K562 (cell line): ENCODE measurements at regions not wholly inside any gene's neighbourhood (a gene's known extent, or its start where the extent isn't known, plus 50 kb on each side); places are given as distances from the start of the nearest gene placed in this dataset.

Source experiments
- ATAC-seq: fragments of 200-7000 bp; cut with Tn5 transposase; 3 replicates; pipeline ENCODE4 v1.9.1; 2020; ENCODE audit warnings: moderate library complexity
- BruUV-seq: library from RNA; stranded (reverse); fragments of 400-500 nt; replicated peaks from 2 replicates; lab custom pipeline; 2021; lab: Mats Ljungman, UMichigan
- CTCF ChIA-PET: fragments of 300-600 bp; formaldehyde crosslinking; extraction: SDS; loops from one replicate; lab custom pipeline; 2021; ENCODE audit warnings: low intra/inter-chr PET ratio; lab: Yijun Ruan, JAX
- POLR2A ChIA-PET: fragments of 300-600, 350-650 bp; sonication (Branson Sonifier 250); formaldehyde crosslinking; extraction: SDS; loops from one replicate; lab custom pipeline; 2021; ENCODE audit warnings: antibody characterized with exemption, inconsistent platforms; lab: Yijun Ruan, JAX
- DNase-seq, 4 experiments: peaks; one replicate each; pipeline versions ENCODE4 v3.0.0 to v3.0.0-alpha.2; 2011 to 2018; ENCODE audit warnings: low spot score in 3 of 4, mixed read lengths in 3 of 4; ENCODE audit errors: extremely low read depth in 1 of 4
- FAIRE-seq: peaks from 2 replicates; lab custom pipeline; 2011; peaks lifted over from hg19 to GRCh38; lab: Jason Lieb, UNC
- H2AFZ ChIP-seq: 2 replicates; pipeline ENCODE4 v1.6.0; 2011; ENCODE audit warnings: low read depth, low read length, control low read depth, inconsistent platforms
- H3K27ac ChIP-seq: fragments of 200-600 bp; 3 replicates; pipeline ENCODE4 v1.8.0; 2011; ENCODE audit warnings: low read depth, mild to moderate bottlenecking, control low read depth, inconsistent platforms, low read length, moderate library complexity, mixed read lengths; ENCODE audit errors: extremely low read depth
- H3K27me3 ChIP-seq, 2 experiments: fragments of 300-600 bp in 1 of 2; 2 replicates in 1 of 2; 3 replicates in 1 of 2; pipeline versions ENCODE4 v1.6.0 to v1.8.0; 2011; ENCODE audit warnings: inconsistent platforms in 2 of 2, low read length in 2 of 2, mild to moderate bottlenecking in 1 of 2, mixed read lengths in 1 of 2, moderate library complexity in 1 of 2; ENCODE audit not compliant: control insufficient read depth in 2 of 2, insufficient read depth in 2 of 2
- H3K36me3 ChIP-seq: fragments of 300-600 bp; 3 replicates; pipeline ENCODE4 v1.8.0; 2011; ENCODE audit warnings: mild to moderate bottlenecking, low read length, inconsistent platforms; ENCODE audit not compliant: control insufficient read depth, insufficient read depth
- H3K4me1 ChIP-seq, 2 experiments: fragments of 200-600 bp in 1 of 2; replicated peaks in 1 of 2; 2 replicates in 1 of 2; 3 replicates in 1 of 2; pipeline versions ENCODE4 v1.5.1 to v1.8.0; 2011; ENCODE audit warnings: inconsistent platforms in 2 of 2, low read length in 2 of 2, mild to moderate bottlenecking in 1 of 2, mixed read lengths in 1 of 2, moderate library complexity in 1 of 2; ENCODE audit not compliant: control insufficient read depth in 2 of 2, insufficient read depth in 2 of 2
- H3K4me2 ChIP-seq: 2 replicates; pipeline ENCODE4 v1.6.1; 2011; ENCODE audit warnings: low read length, control low read depth, inconsistent platforms, mixed read lengths; ENCODE audit not compliant: insufficient read depth
- H3K4me3 ChIP-seq: fragments of 200-600 bp; sonication (generic), shearing (Covaris generic); 2 replicates; pipeline ENCODE4 v1.5.1; 2016; ENCODE audit warnings: control low read depth, inconsistent platforms
- H3K79me2 ChIP-seq: fragments of 200-600 bp; 3 replicates; pipeline ENCODE4 v1.8.0; 2011; ENCODE audit warnings: low read length, inconsistent platforms; ENCODE audit not compliant: control insufficient read depth, insufficient read depth
- H3K9ac ChIP-seq, 2 experiments: 2 replicates each; pipeline versions ENCODE4 v1.6.0 to v1.6.1; 2011; ENCODE audit warnings: low read depth in 2 of 2, low read length in 2 of 2, control low read depth in 1 of 2, inconsistent platforms in 1 of 2, mild to moderate bottlenecking in 1 of 2, mixed read lengths in 1 of 2; ENCODE audit not compliant: insufficient read depth in 1 of 2
- H3K9me1 ChIP-seq: one replicate; pipeline ENCODE4 v1.6.0; 2011; ENCODE audit warnings: inconsistent platforms, mild to moderate bottlenecking, low read length, moderate library complexity; ENCODE audit not compliant: control insufficient read depth, insufficient read depth
- H3K9me3 ChIP-seq: replicated peaks from 2 replicates; pipeline ENCODE4 v1.5.1; 2011; ENCODE audit warnings: low read depth, low read length, inconsistent platforms; ENCODE audit not compliant: control insufficient read depth, insufficient read depth
- H4K20me1 ChIP-seq: replicated peaks from 2 replicates; pipeline ENCODE4 v1.6.1; 2011; ENCODE audit warnings: low read length, inconsistent platforms, mixed read lengths; ENCODE audit not compliant: control insufficient read depth, insufficient read depth
- CBFA2T3 ChIP-seq: fragments of 450-650 bp; IDR thresholded peaks from 2 replicates; pipeline ENCODE4 v1.6.1; 2017
- CHD2 ChIP-seq: IDR thresholded peaks from 2 replicates; pipeline ENCODE4 v1.6.1; 2011; ENCODE audit warnings: low read depth, low read length
- HNRNPH1 ChIP-seq: fragments of 200-400 bp; formaldehyde crosslinking; optimal IDR thresholded peaks from 2 replicates; pipeline ENCODE3; 2017; ENCODE audit warnings: low read depth, mild to moderate bottlenecking, low read length, moderate library complexity
- ILK ChIP-seq: fragments of 450-650 bp; IDR thresholded peaks from 2 replicates; pipeline ENCODE4 v1.6.1; 2016; ENCODE audit warnings: missing genetic modification characterization, low read depth, mild to moderate bottlenecking, missing compliant biosample characterization, moderate library complexity, borderline replicate concordance
- KLF13 ChIP-seq: fragments of 450-650 bp; IDR thresholded peaks from 2 replicates; pipeline ENCODE4 v1.6.1; 2016; ENCODE audit warnings: missing genetic modification characterization, low read depth, mild to moderate bottlenecking, missing compliant biosample characterization, moderate library complexity, borderline replicate concordance
- MTA1 ChIP-seq: fragments of 450-650 bp; IDR thresholded peaks from 2 replicates; pipeline ENCODE4 v1.6.1; 2017; ENCODE audit warnings: borderline replicate concordance
- NR2F6 ChIP-seq: fragments of 450-650 bp; formaldehyde crosslinking; IDR thresholded peaks from 2 replicates; pipeline ENCODE4 v1.4.0; 2020; ENCODE audit warnings: mild to moderate bottlenecking
- NRF1 ChIP-seq, 2 experiments: fragments of 450-650 bp; IDR thresholded peaks in 1 of 2; conservative IDR thresholded peaks in 1 of 2; 2 replicates each; pipeline ENCODE4 v1.6.1; 2014; ENCODE audit warnings: mild to moderate bottlenecking in 2 of 2
- POLR2AphosphoS5 ChIP-seq: IDR thresholded peaks from 2 replicates; pipeline ENCODE4 v1.6.1; 2011; ENCODE audit warnings: mild to moderate bottlenecking, low read depth, low read length, moderate library complexity; ENCODE audit not compliant: control insufficient read depth, insufficient read depth
- RAD51 ChIP-seq: fragments of 450-650 bp; IDR thresholded peaks from 2 replicates; pipeline ENCODE4 v1.7.1; 2016; ENCODE audit warnings: low read depth, mild to moderate bottlenecking, borderline replicate concordance
- RFX5 ChIP-seq: IDR thresholded peaks from 2 replicates; pipeline ENCODE4 v1.6.1; 2011; ENCODE audit warnings: low read depth, mild to moderate bottlenecking, improper control_type of control experiment, low read length
- SMARCC2 ChIP-seq: fragments of 450-650 bp; IDR thresholded peaks from 2 replicates; pipeline ENCODE4 v1.6.1; 2017; ENCODE audit warnings: antibody characterized with exemption, moderate library complexity, mild to moderate bottlenecking, low read depth
- SMC3 ChIP-seq: conservative IDR thresholded peaks from 2 replicates; pipeline ENCODE4 v1.6.1; 2011; ENCODE audit warnings: low read depth, low read length, improper control_type of control experiment; ENCODE audit not compliant: insufficient read depth
- SRSF1 ChIP-seq: fragments of 200-400 bp; formaldehyde crosslinking; IDR thresholded peaks from 2 replicates; pipeline ENCODE4 v1.6.1; 2017; ENCODE audit warnings: mild to moderate bottlenecking, low read depth, low read length, moderate library complexity
- TGIF2 ChIP-seq: sonication (generic); formaldehyde crosslinking; IDR thresholded peaks from 2 replicates; pipeline ENCODE4 v1.8.1; 2022; ENCODE audit warnings: mild to moderate bottlenecking, missing genetic modification reagents, moderate library complexity
- ZNF507 ChIP-seq: conservative IDR thresholded peaks from 2 replicates; pipeline ENCODE4 v1.6.1; 2017; ENCODE audit warnings: missing genetic modification characterization, missing compliant biosample characterization
- WGBS: fragments of 100-300 bp; shearing (Covaris generic); methylation state at CpG from one replicate; pipeline ENCODE4 v1.1.6; 2016; ENCODE audit warnings: low coverage, mixed read lengths; ENCODE audit not compliant: insufficient coverage; ENCODE audit errors: missing lambda C conversion rate; 5-methylcytosine and 5-hydroxymethylcytosine counted together
- in situ Hi-C: fragments of 300-500 bp; cut with MboI; formaldehyde crosslinking; loops from 4 replicates; pipeline ENCODE4 v1.15.0; 2018; ENCODE audit warnings: inconsistent platforms, mixed read lengths
- intact Hi-C: fragments of 100-400 bp; cut with micrococcal nuclease; formaldehyde crosslinking; loops from 2 replicates; pipeline ENCODE4 v1.14.2; 2022
- TF ChIP-seq, protein P1 (sequence below): fragments of 450-650 bp; IDR thresholded peaks from 2 replicates; pipeline ENCODE4 v1.6.1; 2017; ENCODE audit warnings: antibody characterized with exemption
- TF ChIP-seq, protein P2 (sequence below): fragments of 450-650 bp; IDR thresholded peaks from 2 replicates; pipeline ENCODE4 v1.7.0; 2016; ENCODE audit warnings: borderline replicate concordance

DNA sequence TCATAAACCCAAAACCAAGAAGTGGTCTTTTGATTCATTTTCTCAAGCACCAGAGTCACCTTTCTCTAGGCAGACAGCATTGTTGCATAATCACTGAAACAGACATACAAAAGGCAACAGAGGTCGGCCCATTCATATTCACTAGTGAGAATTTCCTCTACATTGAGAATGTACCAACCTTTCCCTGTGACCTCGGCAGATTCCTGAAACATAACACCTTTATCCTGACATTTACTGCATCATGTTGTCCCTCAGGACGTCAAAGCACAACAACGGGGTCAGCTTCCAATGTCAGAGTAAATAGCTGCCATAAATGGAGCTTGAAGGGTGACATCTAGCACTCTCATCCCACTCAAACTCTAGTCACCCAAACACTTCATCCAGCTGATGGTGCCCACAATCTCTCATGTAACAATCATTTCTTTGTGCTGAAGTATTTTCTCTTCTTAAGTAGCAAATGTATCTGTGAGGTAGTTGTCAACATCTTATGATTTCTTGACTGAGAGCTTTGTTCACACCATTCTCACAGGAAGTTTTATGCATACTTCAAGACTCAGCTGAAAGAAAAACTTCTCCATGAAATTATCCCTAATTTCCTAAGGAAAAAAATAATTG lies 802.6 kb upstream of the CHAC2 start:
- ChIA-PET CTCF (no interaction called here), POLR2A (no interaction called here)
- ATAC-seq (no peak), FAIRE-seq (no peak), DNase-seq (no peak)
- Histone ChIP-seq H3K79me2 (no peaks in the 10 kb centered on the region), H3K27me3 (no peaks in the 10 kb centered on the region), H3K27ac (no peak overlapping the region), H3K36me3 (no peaks in the 10 kb centered on the region), H3K4me1 (no peaks in the 10 kb centered on the region), H3K9me1 (no peaks in the 10 kb centered on the region), H2AFZ (no peak overlapping the region), H3K4me2 (no peak overlapping the region), H4K20me1 (no peaks in the 10 kb centered on the region), H3K4me3 (no peak overlapping the region), H3K9ac (no peak overlapping the region), H3K9me3 (no peaks in the 10 kb centered on the region)
- no peak for TF ChIP-seq RFX5
- no peak for TF ChIP-seq SRSF1
- TF ChIP-seq ILK: no peak
- no peak for TF ChIP-seq TGIF2 (CRISPR knock-in tag)
- no peak for TF ChIP-seq SMARCC2
- TF ChIP-seq RAD51: no peak
- TF ChIP-seq KLF13 (tag): no peak
- no peak for TF ChIP-seq ZNF507 (tag)
- no peak for TF ChIP-seq SMC3
- TF ChIP-seq, protein P1, sequence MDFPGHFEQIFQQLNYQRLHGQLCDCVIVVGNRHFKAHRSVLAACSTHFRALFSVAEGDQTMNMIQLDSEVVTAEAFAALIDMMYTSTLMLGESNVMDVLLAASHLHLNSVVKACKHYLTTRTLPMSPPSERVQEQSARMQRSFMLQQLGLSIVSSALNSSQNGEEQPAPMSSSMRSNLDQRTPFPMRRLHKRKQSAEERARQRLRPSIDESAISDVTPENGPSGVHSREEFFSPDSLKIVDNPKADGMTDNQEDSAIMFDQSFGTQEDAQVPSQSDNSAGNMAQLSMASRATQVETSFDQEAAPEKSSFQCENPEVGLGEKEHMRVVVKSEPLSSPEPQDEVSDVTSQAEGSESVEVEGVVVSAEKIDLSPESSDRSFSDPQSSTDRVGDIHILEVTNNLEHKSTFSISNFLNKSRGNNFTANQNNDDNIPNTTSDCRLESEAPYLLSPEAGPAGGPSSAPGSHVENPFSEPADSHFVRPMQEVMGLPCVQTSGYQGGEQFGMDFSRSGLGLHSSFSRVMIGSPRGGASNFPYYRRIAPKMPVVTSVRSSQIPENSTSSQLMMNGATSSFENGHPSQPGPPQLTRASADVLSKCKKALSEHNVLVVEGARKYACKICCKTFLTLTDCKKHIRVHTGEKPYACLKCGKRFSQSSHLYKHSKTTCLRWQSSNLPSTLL: no peak
- no peak for TF ChIP-seq CBFA2T3
- no peak for TF ChIP-seq MTA1
- TF ChIP-seq NR2F6 (CRISPR knock-in tag): no peak
- no peak for TF ChIP-seq POLR2AphosphoS5
- TF ChIP-seq CHD2: no peak
- TF ChIP-seq HNRNPH1: no peak
- no peak for TF ChIP-seq NRF1 (conservative IDR thresholded peaks at IDR 0.05 in 1 of 2, IDR thresholded peaks at IDR 0.05 in 1 of 2)
- TF ChIP-seq, protein P2, sequence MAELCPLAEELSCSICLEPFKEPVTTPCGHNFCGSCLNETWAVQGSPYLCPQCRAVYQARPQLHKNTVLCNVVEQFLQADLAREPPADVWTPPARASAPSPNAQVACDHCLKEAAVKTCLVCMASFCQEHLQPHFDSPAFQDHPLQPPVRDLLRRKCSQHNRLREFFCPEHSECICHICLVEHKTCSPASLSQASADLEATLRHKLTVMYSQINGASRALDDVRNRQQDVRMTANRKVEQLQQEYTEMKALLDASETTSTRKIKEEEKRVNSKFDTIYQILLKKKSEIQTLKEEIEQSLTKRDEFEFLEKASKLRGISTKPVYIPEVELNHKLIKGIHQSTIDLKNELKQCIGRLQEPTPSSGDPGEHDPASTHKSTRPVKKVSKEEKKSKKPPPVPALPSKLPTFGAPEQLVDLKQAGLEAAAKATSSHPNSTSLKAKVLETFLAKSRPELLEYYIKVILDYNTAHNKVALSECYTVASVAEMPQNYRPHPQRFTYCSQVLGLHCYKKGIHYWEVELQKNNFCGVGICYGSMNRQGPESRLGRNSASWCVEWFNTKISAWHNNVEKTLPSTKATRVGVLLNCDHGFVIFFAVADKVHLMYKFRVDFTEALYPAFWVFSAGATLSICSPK: no peak
- intact Hi-C loops (no loop called here), in situ Hi-C loops (no loop called here)
- 2% methylated on average over 4 of the region's 4 CpGs for WGBS
- no TSS peak for BruUV-seq
